Upper lobe of left lung (tissue), 4 donors: ENCODE measurements at regions not wholly inside any gene's neighbourhood (a gene's known extent, or its start where the extent isn't known, plus 50 kb on each side); places are given as distances from the start of the nearest gene placed in this dataset.

Experiments used
- POLR2AphosphoS5 ChIP-seq, 2 donors: sonication (generic); formaldehyde crosslinking; IDR thresholded peaks; one replicate each; pipeline ENCODE4 v1.5.1; 2017; ENCODE audit warnings: antibody characterized with exemption in 2 of 2
- TF ChIP-seq, protein P1 (sequence below), 6 experiments: fragments of 450-650 bp in 4 of 6; fragments of 200-600 bp in 2 of 6; sonication (generic) in 2 of 6; IDR thresholded peaks; one replicate each; pipeline ENCODE4 v1.5.1; 2016 to 2019; ENCODE audit warnings: antibody characterized with exemption in 6 of 6

DNA sequence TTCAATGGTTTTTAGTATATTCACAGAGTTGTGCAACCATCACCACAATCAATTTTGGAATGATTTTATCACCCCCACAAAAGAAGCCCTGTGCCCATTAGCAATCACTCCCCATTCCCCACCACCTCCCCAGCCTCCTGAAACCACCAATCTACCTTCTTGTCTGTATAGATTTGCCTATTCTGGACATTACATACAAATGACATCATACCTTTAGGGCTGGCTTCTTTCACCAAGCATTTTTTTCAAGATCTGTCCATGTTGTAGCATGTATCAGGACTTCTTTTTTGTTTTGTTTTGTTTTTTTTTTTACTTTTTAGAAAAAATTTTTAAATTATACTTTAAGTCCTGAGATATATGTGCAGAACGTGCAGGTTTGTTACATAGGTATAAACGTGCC is 108.1 kb downstream of the RTL9 start:
- TF ChIP-seq, protein P1, sequence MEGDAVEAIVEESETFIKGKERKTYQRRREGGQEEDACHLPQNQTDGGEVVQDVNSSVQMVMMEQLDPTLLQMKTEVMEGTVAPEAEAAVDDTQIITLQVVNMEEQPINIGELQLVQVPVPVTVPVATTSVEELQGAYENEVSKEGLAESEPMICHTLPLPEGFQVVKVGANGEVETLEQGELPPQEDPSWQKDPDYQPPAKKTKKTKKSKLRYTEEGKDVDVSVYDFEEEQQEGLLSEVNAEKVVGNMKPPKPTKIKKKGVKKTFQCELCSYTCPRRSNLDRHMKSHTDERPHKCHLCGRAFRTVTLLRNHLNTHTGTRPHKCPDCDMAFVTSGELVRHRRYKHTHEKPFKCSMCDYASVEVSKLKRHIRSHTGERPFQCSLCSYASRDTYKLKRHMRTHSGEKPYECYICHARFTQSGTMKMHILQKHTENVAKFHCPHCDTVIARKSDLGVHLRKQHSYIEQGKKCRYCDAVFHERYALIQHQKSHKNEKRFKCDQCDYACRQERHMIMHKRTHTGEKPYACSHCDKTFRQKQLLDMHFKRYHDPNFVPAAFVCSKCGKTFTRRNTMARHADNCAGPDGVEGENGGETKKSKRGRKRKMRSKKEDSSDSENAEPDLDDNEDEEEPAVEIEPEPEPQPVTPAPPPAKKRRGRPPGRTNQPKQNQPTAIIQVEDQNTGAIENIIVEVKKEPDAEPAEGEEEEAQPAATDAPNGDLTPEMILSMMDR (IDR thresholded peaks at IDR 0.05) = no peak
- TF ChIP-seq POLR2AphosphoS5 (IDR thresholded peaks at IDR 0.05) = no peak
